ENCODE measurements at regions not wholly inside any gene's neighbourhood (a gene's known extent, or its start where the extent isn't known, plus 50 kb on each side); places are given as distances from the start of the nearest gene placed in this dataset.

DNA sequence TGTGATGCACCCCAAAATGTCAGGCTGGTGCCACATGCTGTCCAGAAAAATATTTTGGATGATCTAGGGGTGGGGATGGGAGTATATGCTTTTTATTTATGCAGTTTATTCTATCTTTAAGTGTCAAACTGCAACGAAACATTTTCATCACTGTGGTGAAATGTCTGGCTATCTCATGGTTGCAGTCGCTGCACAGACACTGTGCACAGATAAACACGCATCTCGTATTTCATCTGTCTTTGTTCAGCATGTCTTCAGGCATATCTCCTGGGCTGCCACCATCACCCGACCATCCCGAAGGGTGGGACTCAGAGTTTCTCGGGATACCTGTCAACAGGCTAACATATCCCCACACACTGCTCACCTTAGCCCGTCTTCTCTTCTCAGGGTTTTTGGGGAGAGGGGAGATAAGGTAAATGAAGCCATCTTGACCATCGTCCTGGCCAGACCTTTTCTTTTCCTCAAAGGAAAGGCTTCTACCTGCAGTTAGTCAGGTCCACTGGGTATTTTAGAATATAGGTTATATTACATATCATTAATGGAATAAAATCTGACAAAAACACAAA, 80.7 kb upstream of the NABP1 start:
- TF ChIP-seq, protein P1, sequence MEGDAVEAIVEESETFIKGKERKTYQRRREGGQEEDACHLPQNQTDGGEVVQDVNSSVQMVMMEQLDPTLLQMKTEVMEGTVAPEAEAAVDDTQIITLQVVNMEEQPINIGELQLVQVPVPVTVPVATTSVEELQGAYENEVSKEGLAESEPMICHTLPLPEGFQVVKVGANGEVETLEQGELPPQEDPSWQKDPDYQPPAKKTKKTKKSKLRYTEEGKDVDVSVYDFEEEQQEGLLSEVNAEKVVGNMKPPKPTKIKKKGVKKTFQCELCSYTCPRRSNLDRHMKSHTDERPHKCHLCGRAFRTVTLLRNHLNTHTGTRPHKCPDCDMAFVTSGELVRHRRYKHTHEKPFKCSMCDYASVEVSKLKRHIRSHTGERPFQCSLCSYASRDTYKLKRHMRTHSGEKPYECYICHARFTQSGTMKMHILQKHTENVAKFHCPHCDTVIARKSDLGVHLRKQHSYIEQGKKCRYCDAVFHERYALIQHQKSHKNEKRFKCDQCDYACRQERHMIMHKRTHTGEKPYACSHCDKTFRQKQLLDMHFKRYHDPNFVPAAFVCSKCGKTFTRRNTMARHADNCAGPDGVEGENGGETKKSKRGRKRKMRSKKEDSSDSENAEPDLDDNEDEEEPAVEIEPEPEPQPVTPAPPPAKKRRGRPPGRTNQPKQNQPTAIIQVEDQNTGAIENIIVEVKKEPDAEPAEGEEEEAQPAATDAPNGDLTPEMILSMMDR (IDR thresholded peaks at IDR 0.05) = no peak
- no peak for TF ChIP-seq POLR2A (IDR thresholded peaks at IDR 0.05)

Measured in thyroid gland (tissue), 4 donors.